Tibial nerve (tissue), 4 donors: ENCODE measurements at regions not wholly inside any gene's neighbourhood (a gene's known extent, or its start where the extent isn't known, plus 50 kb on each side); places are given as distances from the start of the nearest gene placed in this dataset.

Experiments used
- DNase-seq, 2 donors: peaks; one replicate each; pipeline ENCODE4 v3.0.0-alpha.2; 2019; ENCODE audit warnings: low spot score in 2 of 2
- H3K27ac ChIP-seq, 4 donors: fragments of 200-600 bp; sonication (generic) in 3 of 4; one replicate each; pipeline ENCODE4 v1.5.1; 2017 to 2019; ENCODE audit warnings: mild to moderate bottlenecking in 1 of 4
- H3K27me3 ChIP-seq, 2 donors: fragments of 200-600 bp; sonication (generic) in 1 of 2; one replicate each; pipeline versions ENCODE4 v1.5.1 to v1.6.0; 2017 to 2019
- H3K36me3 ChIP-seq, 3 donors: fragments of 200-600 bp; sonication (generic); one replicate each; pipeline ENCODE4 v1.5.1; 2018 to 2019
- H3K4me1 ChIP-seq, 4 donors: fragments of 200-600 bp; sonication (generic) in 3 of 4; one replicate each; pipeline ENCODE4 v1.5.1; 2017 to 2019
- H3K4me3 ChIP-seq, 4 donors: fragments of 200-600 bp; sonication (generic) in 3 of 4; one replicate each; pipeline ENCODE4 v1.5.1; 2017 to 2019; ENCODE audit warnings: mild to moderate bottlenecking in 1 of 4, moderate library complexity in 1 of 4
- H3K9me3 ChIP-seq, 4 donors: fragments of 200-600 bp; sonication (generic) in 3 of 4; one replicate each; pipeline ENCODE4 v1.5.1; 2017 to 2019
- CTCF ChIP-seq, 5 experiments: fragments of 200-600 bp in 3 of 5; fragments of 450-650 bp in 2 of 5; sonication (generic) in 3 of 5; IDR thresholded peaks; one replicate each; pipeline ENCODE4 v1.5.1; 2016 to 2019; ENCODE audit warnings: antibody characterized with exemption in 5 of 5, mild to moderate bottlenecking in 3 of 5, moderate library complexity in 2 of 5
- EP300 ChIP-seq, 2 donors: sonication (generic); formaldehyde crosslinking; IDR thresholded peaks; one replicate each; pipeline ENCODE4 v1.6.1; 2017; ENCODE audit warnings: antibody characterized with exemption in 2 of 2, mild to moderate bottlenecking in 1 of 2
- POLR2A ChIP-seq, 2 donors: fragments of 450-650 bp; IDR thresholded peaks; one replicate each; pipeline ENCODE4 v1.6.1; 2017; ENCODE audit warnings: antibody characterized with exemption in 2 of 2, mild to moderate bottlenecking in 2 of 2, moderate library complexity in 2 of 2
- WGBS, 2 donors: methylation state at CpG; one replicate each; pipeline ENCODE4 v1.1.5; 2018; 5-methylcytosine and 5-hydroxymethylcytosine counted together

GRCh38 chr18:65458871-65459270 is 291.9 kb upstream of the CDH7 start:
- H3K27ac ChIP-seq, result no peak overlapping the region
- no peaks in the 10 kb centered on the region for H3K4me1 ChIP-seq
- H3K9me3 ChIP-seq, result no peaks in the 10 kb centered on the region
- no peaks in the 10 kb centered on the region for H3K36me3 ChIP-seq
- H3K4me3 ChIP-seq, result no peak overlapping the region
- WGBS, 2 donors, result 39 to 52% methylated on average over 1 of the region's 1 CpG
- no peak for DNase-seq
- no peaks in the 10 kb centered on the region for H3K27me3 ChIP-seq
- no peak for TF ChIP-seq POLR2A (IDR thresholded peaks at IDR 0.05)
- no peak for TF ChIP-seq EP300 (IDR thresholded peaks at IDR 0.05)
- TF ChIP-seq CTCF (IDR thresholded peaks at IDR 0.05), result no peak

GRCh38 chr18:65439188-65439587 is 311.6 kb upstream of the CDH7 start:
- 52 to 53% methylated on average over 3 of the region's 3 CpGs for WGBS, 2 donors
- Histone ChIP-seq H3K27me3 (no peaks in the 10 kb centered on the region), H3K9me3 (no peaks in the 10 kb centered on the region), H3K36me3 (no peaks in the 10 kb centered on the region), H3K27ac (no peak overlapping the region), H3K4me3 (no peak overlapping the region), H3K4me1 (no peaks in the 10 kb centered on the region)
- TF ChIP-seq POLR2A (IDR thresholded peaks at IDR 0.05) (no peak), CTCF (IDR thresholded peaks at IDR 0.05) (no peak), EP300 (IDR thresholded peaks at IDR 0.05) (no peak)
- no peak for DNase-seq

- Histone ChIP-seq H3K4me3 (no peak overlapping the region), H3K4me1 (no peaks in the 10 kb centered on the region), H3K27ac (no peak overlapping the region), H3K9me3 (no peaks in the 10 kb centered on the region), H3K27me3 (no peaks in the 10 kb centered on the region), H3K36me3 (no peaks in the 10 kb centered on the region)
- 90 to 93% methylated on average over 4 of the region's 4 CpGs for WGBS, 2 donors
- no peak for DNase-seq
- TF ChIP-seq EP300 (IDR thresholded peaks at IDR 0.05) (no peak), POLR2A (IDR thresholded peaks at IDR 0.05) (no peak)
Measured at GRCh38 chr18:65436430-65436829, 314.4 kb upstream of the CDH7 start.

GRCh38 chr18:65435534-65435933 is 315.3 kb upstream of the CDH7 start:
- Histone ChIP-seq H3K36me3 (no peaks in the 10 kb centered on the region), H3K4me3 (no peak overlapping the region), H3K4me1 (no peaks in the 10 kb centered on the region), H3K9me3 (no peaks in the 10 kb centered on the region), H3K27ac (no peak overlapping the region), H3K27me3 (no peaks in the 10 kb centered on the region)
- 89 to 91% methylated on average over 2 of the region's 2 CpGs for WGBS, 2 donors
- no peak for TF ChIP-seq CTCF (IDR thresholded peaks at IDR 0.05)
- TF ChIP-seq POLR2A (IDR thresholded peaks at IDR 0.05), result no peak
- no peak for TF ChIP-seq EP300 (IDR thresholded peaks at IDR 0.05)
- DNase-seq, result no peak

- Histone ChIP-seq H3K27me3 (no peaks in the 10 kb centered on the region), H3K4me3 (no peak overlapping the region), H3K9me3 (no peaks in the 10 kb centered on the region), H3K36me3 (no peaks in the 10 kb centered on the region), H3K27ac (no peak overlapping the region), H3K4me1 (no peaks in the 10 kb centered on the region)
- WGBS, 2 donors, result 86 to 88% methylated on average over 4 of the region's 4 CpGs
- no peak for DNase-seq
- TF ChIP-seq EP300 (IDR thresholded peaks at IDR 0.05) (no peak), POLR2A (IDR thresholded peaks at IDR 0.05) (no peak), CTCF (IDR thresholded peaks at IDR 0.05) (no peak)
Measured at GRCh38 chr18:65429601-65430000, 321.2 kb upstream of the CDH7 start.

- DNase-seq, result no peak
- Histone ChIP-seq H3K9me3 (no peaks in the 10 kb centered on the region), H3K36me3 (no peaks in the 10 kb centered on the region), H3K27me3 (no peaks in the 10 kb centered on the region), H3K27ac (no peak overlapping the region), H3K4me3 (no peak overlapping the region), H3K4me1 (no peaks in the 10 kb centered on the region)
- 65 to 74% methylated on average over 3 of the region's 3 CpGs for WGBS, 2 donors
- TF ChIP-seq EP300 (IDR thresholded peaks at IDR 0.05) (no peak), POLR2A (IDR thresholded peaks at IDR 0.05) (no peak), CTCF (IDR thresholded peaks at IDR 0.05) (no peak)
Measured at GRCh38 chr18:65425366-65425765, 325.4 kb upstream of the CDH7 start.
